ENCODE measurements at regions not wholly inside any gene's neighbourhood (a gene's known extent, or its start where the extent isn't known, plus 50 kb on each side); places are given as distances from the start of the nearest gene placed in this dataset.
A peak's percentile ranks its signal among the peaks of the same experiment; 100 is the strongest.

GRCh38 chr14:94681300-94682060 lies 69.3 kb downstream of the SERPINA3 start (continued):
- TF ChIP-seq FOSL2 (IDR thresholded peaks at IDR 0.05) (no peak), FOSL2 (CRISPR knock-in tag; IDR thresholded peaks at IDR 0.05) (peak; percentile 62; the same call in 1 of the 2 replicates), ZSCAN20 (CRISPR knock-in tag; IDR thresholded peaks at IDR 0.05) (no peak), CEBPB (IDR thresholded peaks at IDR 0.05) (no peak)

- FAIRE-seq (no peak), DNase-seq (ENCODE audit: low read depth in 1 of 2, low spot score in 1 of 2) (no peak), ATAC-seq (no peak)
- Histone ChIP-seq H3K4me3 (no peak overlapping the region), H3K4me2 (no peak overlapping the region), H3K4me1 (peaks cover 8% of the 10 kb centered on the region; the same call in 1 of the 3 replicates), H3K9me3 (no peaks in the 10 kb centered on the region), H3K27ac (0 out of 6 replicates have a peak overlapping the region, but pooled peaks of 1 of the 2 experiments have one; percentile 11)
- POLR2A ChIA-PET, result no interaction called here
- TF ChIP-seq PHF8 (IDR thresholded peaks at IDR 0.05; ENCODE audit: borderline replicate concordance, low read depth) (no peak), ZFP36 (IDR thresholded peaks at IDR 0.05; ENCODE audit: borderline replicate concordance, partially characterized antibody) (no peak), CBX2 (IDR thresholded peaks at IDR 0.05; ENCODE audit: borderline replicate concordance, low read depth) (no peak)
- CTCF ChIA-PET, result interaction anchor here (0.8 to 3.7 kb wide), 14 partner anchors 9 to 751 kb away, joined by 3 to 16 read pairs (median 4); no protein-coding TSS in a partner anchor
- WGBS (ENCODE audit: missing lambda C conversion rate), result 91% methylated on average over 6 of the region's 6 CpGs
Measured at GRCh38 chr14:94680862-94681288, 68.7 kb downstream of the SERPINA3 start.

- WGBS (ENCODE audit: missing lambda C conversion rate), result 79% methylated on average over 19 of the region's 19 CpGs
- no peak overlapping the region for H3K4me3 ChIP-seq
- H3K4me1 ChIP-seq, result peaks cover 8% of the 10 kb centered on the region; the same call in 1 of the 3 replicates
- no peak overlapping the region for H3K4me2 ChIP-seq
- no peak for FAIRE-seq
- no peak overlapping the region; a peak in 1 of 6 replicates for H3K27ac ChIP-seq
- CTCF ChIA-PET, result interaction anchor here (0.8 to 3.7 kb wide), 16 partner anchors 8 to 752 kb away, joined by 3 to 16 read pairs (median 4); no protein-coding TSS in a partner anchor
- TF ChIP-seq REST (IDR thresholded peaks at IDR 0.05) (no peak), MAZ (IDR thresholded peaks at IDR 0.05; ENCODE audit: borderline replicate concordance, low read depth, low read length) (no peak)
- POLR2A ChIA-PET, result no interaction called here
- no peak for DNase-seq (ENCODE audit: low read depth in 1 of 2, low spot score in 1 of 2)
- H3K9me3 ChIP-seq, result no peaks in the 10 kb centered on the region
- no peak for ATAC-seq
Measured at GRCh38 chr14:94679937-94680861, 68.0 kb downstream of the SERPINA3 start.

GRCh38 chr14:94679106-94679810 lies 67.1 kb downstream of the SERPINA3 start:
- CTCF ChIA-PET, result interaction anchor here (0.8 to 3.7 kb wide), 7 partner anchors 10 to 324 kb away, joined by 3 to 16 read pairs (median 3); no protein-coding TSS in a partner anchor
- 82% methylated on average over 9 of the region's 9 CpGs for WGBS (ENCODE audit: missing lambda C conversion rate)
- H3K27ac ChIP-seq, result no peak overlapping the region
- peaks cover 8% of the 10 kb centered on the region; the same call in 1 of the 3 replicates for H3K4me1 ChIP-seq
- POLR2A ChIA-PET, result no interaction called here
- no peak for DNase-seq (ENCODE audit: low read depth in 1 of 2, low spot score in 1 of 2)
- H3K4me3 ChIP-seq, result no peak overlapping the region
- H3K4me2 ChIP-seq, result no peak overlapping the region
- no peaks in the 10 kb centered on the region for H3K9me3 ChIP-seq
- no peak for FAIRE-seq
- no peak for ATAC-seq
- TF ChIP-seq BHLHE40 (IDR thresholded peaks at IDR 0.05; ENCODE audit: low read depth, low read length), result no peak
- TF ChIP-seq NFE2L2 (conservative IDR thresholded peaks at IDR 0.05; ENCODE audit: low read length), result no peak
- TF ChIP-seq E2F6 (IDR thresholded peaks at IDR 0.05; ENCODE audit: borderline replicate concordance, low read depth), result no peak
- no peak for TF ChIP-seq CTCF (IDR thresholded peaks at IDR 0.05)
- no peak for TF ChIP-seq KDM5A (IDR thresholded peaks at IDR 0.05)
- no peak for TF ChIP-seq ZFP36 (IDR thresholded peaks at IDR 0.05; ENCODE audit: borderline replicate concordance, partially characterized antibody)
- TF ChIP-seq HOXA7 (CRISPR knock-in tag; IDR thresholded peaks at IDR 0.05), result no peak
- TF ChIP-seq ESRRA (IDR thresholded peaks at IDR 0.05; ENCODE audit: borderline replicate concordance, low read length), result no peak
- no peak for TF ChIP-seq SREBF2 (IDR thresholded peaks at IDR 0.05)
- no peak for TF ChIP-seq NPAS2 (CRISPR knock-in tag; IDR thresholded peaks at IDR 0.05; ENCODE audit: borderline replicate concordance)
- TF ChIP-seq ELK1 (IDR thresholded peaks at IDR 0.05; ENCODE audit: low read depth, low read length), result no peak
